A673 (cell line): ENCODE measurements at regions not wholly inside any gene's neighbourhood (a gene's known extent, or its start where the extent isn't known, plus 50 kb on each side); places are given as distances from the start of the nearest gene placed in this dataset.

ENCODE experiments used
- EZH2 ChIP-seq: fragments of 200-600 bp; sonication (generic); IDR thresholded peaks from 2 replicates; pipeline ENCODE4 v1.6.1; 2017; ENCODE audit warnings: borderline replicate concordance, low read depth, mild to moderate bottlenecking, mixed read lengths, antibody characterized with exemption, low read length; ENCODE audit not compliant: poor library complexity, severe bottlenecking
- TF ChIP-seq, protein P1 (sequence below): fragments of 300-800, 200-600 bp; sonication (generic); conservative IDR thresholded peaks from 2 replicates; pipeline ENCODE4 v1.5.1; 2017; ENCODE audit warnings: low read depth, mild to moderate bottlenecking, antibody characterized with exemption, low read length, moderate library complexity, mixed read lengths

DNA sequence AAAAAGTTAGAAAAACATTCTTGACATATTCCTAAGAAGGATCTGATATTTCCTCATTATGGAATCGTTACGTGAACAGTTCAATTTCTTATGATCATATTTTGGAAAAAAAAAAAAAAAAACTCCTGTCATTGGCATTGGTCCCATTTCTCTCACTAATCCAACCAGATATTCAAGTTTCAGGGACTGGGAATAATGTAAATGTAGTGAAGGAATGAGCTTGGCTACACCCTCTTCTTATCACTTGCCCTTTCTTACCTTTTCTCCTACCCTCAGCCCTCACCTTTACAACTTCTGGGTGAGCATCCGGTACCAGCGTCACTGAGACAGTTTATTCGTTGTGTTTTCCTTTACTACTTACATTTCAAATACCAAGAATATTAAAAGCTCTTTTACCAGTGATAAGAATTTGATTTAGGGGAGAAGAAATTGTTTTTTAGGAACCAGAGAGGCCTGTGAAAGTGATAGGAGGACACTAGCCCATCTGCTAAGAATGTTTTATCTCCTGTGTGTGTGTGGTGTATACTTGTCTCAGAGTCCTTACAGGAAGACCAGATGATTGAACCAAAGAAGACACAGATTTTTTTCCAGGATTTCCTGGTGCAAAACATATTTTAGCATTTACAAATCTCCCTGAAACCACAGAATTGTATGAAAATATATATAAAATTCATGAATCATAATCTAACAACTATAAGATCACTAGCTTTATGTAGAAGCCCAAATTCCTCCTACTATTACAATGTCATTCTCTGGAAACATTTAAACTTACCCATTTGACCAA lies 946.7 kb downstream of the ZPLD1 start:
- TF ChIP-seq, protein P1, sequence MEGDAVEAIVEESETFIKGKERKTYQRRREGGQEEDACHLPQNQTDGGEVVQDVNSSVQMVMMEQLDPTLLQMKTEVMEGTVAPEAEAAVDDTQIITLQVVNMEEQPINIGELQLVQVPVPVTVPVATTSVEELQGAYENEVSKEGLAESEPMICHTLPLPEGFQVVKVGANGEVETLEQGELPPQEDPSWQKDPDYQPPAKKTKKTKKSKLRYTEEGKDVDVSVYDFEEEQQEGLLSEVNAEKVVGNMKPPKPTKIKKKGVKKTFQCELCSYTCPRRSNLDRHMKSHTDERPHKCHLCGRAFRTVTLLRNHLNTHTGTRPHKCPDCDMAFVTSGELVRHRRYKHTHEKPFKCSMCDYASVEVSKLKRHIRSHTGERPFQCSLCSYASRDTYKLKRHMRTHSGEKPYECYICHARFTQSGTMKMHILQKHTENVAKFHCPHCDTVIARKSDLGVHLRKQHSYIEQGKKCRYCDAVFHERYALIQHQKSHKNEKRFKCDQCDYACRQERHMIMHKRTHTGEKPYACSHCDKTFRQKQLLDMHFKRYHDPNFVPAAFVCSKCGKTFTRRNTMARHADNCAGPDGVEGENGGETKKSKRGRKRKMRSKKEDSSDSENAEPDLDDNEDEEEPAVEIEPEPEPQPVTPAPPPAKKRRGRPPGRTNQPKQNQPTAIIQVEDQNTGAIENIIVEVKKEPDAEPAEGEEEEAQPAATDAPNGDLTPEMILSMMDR = no peak
- no peak for TF ChIP-seq EZH2
